ENCODE measurements at regions not wholly inside any gene's neighbourhood (a gene's known extent, or its start where the extent isn't known, plus 50 kb on each side); places are given as distances from the start of the nearest gene placed in this dataset.

- FAIRE-seq = no peak
- DNase-seq (ENCODE audit: insufficient read length, low spot score) = no peak
Observed at GRCh38 chr3:127461286-127461910, 129.1 kb downstream of the TPRA1 start.

- DNase-seq (ENCODE audit: insufficient read length, low spot score) (no peak), FAIRE-seq (no peak)
Observed at GRCh38 chr3:127459891-127460290, 130.6 kb downstream of the TPRA1 start.

GRCh38 chr3:127458696-127459604 is 131.6 kb downstream of the TPRA1 start:
- peak; percentile 15 for DNase-seq (ENCODE audit: insufficient read length, low spot score)
- FAIRE-seq = no peak

- no peak for FAIRE-seq
- DNase-seq (ENCODE audit: insufficient read length, low spot score) = no peak
Observed at GRCh38 chr3:127457546-127458145, 132.9 kb downstream of the TPRA1 start.

GRCh38 chr3:127457094-127457475 is 133.4 kb downstream of the TPRA1 start:
- FAIRE-seq (no peak), DNase-seq (ENCODE audit: insufficient read length, low spot score) (peak; percentile 37)

GRCh38 chr3:127456471-127457093 is 134.0 kb downstream of the TPRA1 start:
- peak; percentile 64 for DNase-seq (ENCODE audit: insufficient read length, low spot score)
- FAIRE-seq = peak; percentile 38

- FAIRE-seq = peak; percentile 54
- peak; percentile 83 for DNase-seq (ENCODE audit: insufficient read length, low spot score)
Observed at GRCh38 chr3:127455541-127456450, 134.7 kb downstream of the TPRA1 start.

- DNase-seq (ENCODE audit: insufficient read length, low spot score) (no peak), FAIRE-seq (no peak)
Observed at GRCh38 chr3:127454968-127455367, 135.6 kb downstream of the TPRA1 start.

- FAIRE-seq = no peak
Observed at GRCh38 chr3:127454051-127454450, 136.5 kb downstream of the TPRA1 start.

GRCh38 chr3:127452321-127452821 is 138.2 kb downstream of the TPRA1 start:
- DNase-seq (ENCODE audit: insufficient read length, low spot score) (no peak), FAIRE-seq (no peak)

More at GRCh38 chr3:127454051-127454450, 136.5 kb downstream of the TPRA1 start:
- no peak for DNase-seq (ENCODE audit: insufficient read length, low spot score)

- no peak for FAIRE-seq
- DNase-seq (ENCODE audit: insufficient read length, low spot score) = no peak
Observed at GRCh38 chr3:127451321-127451720, 139.2 kb downstream of the TPRA1 start.

GRCh38 chr3:127450331-127450730 is 140.2 kb downstream of the TPRA1 start:
- no peak for FAIRE-seq
- DNase-seq (ENCODE audit: insufficient read length, low spot score) = no peak

- no peak for FAIRE-seq
Observed at GRCh38 chr3:127449486-127450212, 140.9 kb downstream of the TPRA1 start.

GRCh38 chr3:127448671-127449070 is 141.9 kb downstream of the TPRA1 start:
- FAIRE-seq (no peak), DNase-seq (ENCODE audit: insufficient read length, low spot score) (no peak)

More at GRCh38 chr3:127449486-127450212, 140.9 kb downstream of the TPRA1 start:
- DNase-seq (ENCODE audit: insufficient read length, low spot score) = no peak

GRCh38 chr3:127448161-127448561 is 142.4 kb downstream of the TPRA1 start:
- DNase-seq (ENCODE audit: insufficient read length, low spot score) = no peak
- no peak for FAIRE-seq

GRCh38 chr3:127446756-127447155 is 143.8 kb downstream of the TPRA1 start:
- FAIRE-seq (no peak), DNase-seq (ENCODE audit: insufficient read length, low spot score) (no peak)

GRCh38 chr3:127445581-127446343 is 144.8 kb downstream of the TPRA1 start:
- DNase-seq (ENCODE audit: insufficient read length, low spot score) (no peak), FAIRE-seq (no peak)

GRCh38 chr3:127444761-127445160 is 145.8 kb downstream of the TPRA1 start:
- DNase-seq (ENCODE audit: insufficient read length, low spot score) = no peak
- no peak for FAIRE-seq

Data from HTR-8/SVneo (cell line).